ENCODE measurements at regions not wholly inside any gene's neighbourhood (a gene's known extent, or its start where the extent isn't known, plus 50 kb on each side); places are given as distances from the start of the nearest gene placed in this dataset.

GRCh38 chr6:117126213-117126612 lies 139.1 kb upstream of the VGLL2 start:
- Histone ChIP-seq H3K9ac (no peak overlapping the region), H3K4me1 (no peaks in the 10 kb centered on the region), H3K27me3 (no peaks in the 10 kb centered on the region), H4K20me1 (no peaks in the 10 kb centered on the region), H3K27ac (no peak overlapping the region), H3K36me3 (no peaks in the 10 kb centered on the region), H3K4me2 (no peak overlapping the region), H3K9me3 (replicated peaks in 1 of 11) (peaks cover 0 to 10% (median 4%) of the 10 kb centered on the region in 11 experiments; a peak in 4 of 22 replicates), H3K4me3 (no peak overlapping the region)
- no peak for TF ChIP-seq Cebpa-rat (IDR thresholded peaks at IDR 0.05)

DNA sequence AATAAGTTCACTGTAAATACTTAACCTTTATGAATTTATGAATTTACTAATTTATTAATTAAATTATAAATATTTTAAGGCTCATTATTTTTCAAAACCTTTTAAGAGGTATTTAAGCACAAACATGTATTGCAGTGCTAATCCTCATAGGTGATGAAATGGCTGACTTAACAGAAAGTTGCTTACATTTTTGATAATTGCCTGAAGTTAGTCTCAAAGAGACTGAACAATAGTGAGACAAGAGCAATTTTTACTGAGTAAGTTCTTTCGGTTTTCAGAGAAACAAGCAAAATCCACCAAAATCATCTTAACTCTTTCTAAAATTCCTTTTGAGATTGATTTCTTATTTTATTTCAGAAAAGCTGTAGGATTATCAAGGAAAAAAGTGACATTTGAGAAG lies 137.3 kb upstream of the VGLL2 start:
- TF ChIP-seq Cebpa-rat (IDR thresholded peaks at IDR 0.05) = no peak
- Histone ChIP-seq H3K9ac (no peak overlapping the region), H3K27ac (no peak overlapping the region), H4K20me1 (no peaks in the 10 kb centered on the region), H3K36me3 (no peaks in the 10 kb centered on the region), H3K4me2 (no peak overlapping the region), H3K27me3 (no peaks in the 10 kb centered on the region), H3K9me3 (replicated peaks in 1 of 11) (peaks cover 0 to 10% (median 4%) of the 10 kb centered on the region in 11 experiments; a peak in 4 of 22 replicates), H3K4me3 (no peak overlapping the region), H3K4me1 (no peaks in the 10 kb centered on the region)

GRCh38 chr6:117130125-117130524 lies 135.2 kb upstream of the VGLL2 start:
- no peak overlapping the region for H3K4me2 ChIP-seq
- no peaks in the 10 kb centered on the region for H3K36me3 ChIP-seq
- H3K27ac ChIP-seq = no peak overlapping the region
- no peaks in the 10 kb centered on the region for H3K4me1 ChIP-seq
- no peak overlapping the region for H3K4me3 ChIP-seq
- H3K27me3 ChIP-seq = no peaks in the 10 kb centered on the region
- no peaks in the 10 kb centered on the region for H4K20me1 ChIP-seq
- no peak for TF ChIP-seq Cebpa-rat (IDR thresholded peaks at IDR 0.05)
- 0 out of 22 replicates have a peak, but pooled peaks cover 0 to 4% (median 0%) of the 10 kb centered on the region in 11 experiments for H3K9me3 ChIP-seq (replicated peaks in 1 of 11)
- no peak overlapping the region for H3K9ac ChIP-seq

DNA sequence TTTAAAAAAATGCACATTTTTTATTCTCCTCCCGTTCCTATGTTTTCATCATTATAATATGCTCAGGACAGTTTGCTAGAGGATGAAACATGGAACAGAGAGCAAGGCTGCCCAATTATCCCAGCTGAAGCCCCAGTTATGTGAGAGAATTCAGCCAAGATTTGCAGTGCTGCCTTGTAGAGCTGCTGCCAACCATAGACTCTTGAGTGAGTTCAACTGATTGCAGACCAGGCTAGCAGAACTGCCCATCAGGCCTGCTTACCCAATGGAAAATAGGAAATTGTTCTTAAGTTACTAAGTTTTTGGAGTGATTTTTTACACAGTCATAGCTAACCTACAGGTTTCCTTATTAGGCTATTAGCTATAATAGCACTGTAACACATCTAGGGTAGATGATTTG lies 128.7 kb upstream of the VGLL2 start:
- H4K20me1 ChIP-seq = no peaks in the 10 kb centered on the region
- no peaks in the 10 kb centered on the region for H3K9me3 ChIP-seq (replicated peaks in 1 of 11)
- no peak overlapping the region for H3K27ac ChIP-seq
- no peaks in the 10 kb centered on the region for H3K36me3 ChIP-seq
- no peak overlapping the region for H3K4me3 ChIP-seq
- H3K27me3 ChIP-seq = no peaks in the 10 kb centered on the region
- peaks cover 0 to 33% (median 4%) of the 10 kb centered on the region in 10 experiments; a peak in 8 of 20 replicates for H3K4me1 ChIP-seq
- TF ChIP-seq Cebpa-rat (IDR thresholded peaks at IDR 0.05) = no peak
- no peak overlapping the region for H3K4me2 ChIP-seq
- H3K9ac ChIP-seq = no peak overlapping the region

DNA sequence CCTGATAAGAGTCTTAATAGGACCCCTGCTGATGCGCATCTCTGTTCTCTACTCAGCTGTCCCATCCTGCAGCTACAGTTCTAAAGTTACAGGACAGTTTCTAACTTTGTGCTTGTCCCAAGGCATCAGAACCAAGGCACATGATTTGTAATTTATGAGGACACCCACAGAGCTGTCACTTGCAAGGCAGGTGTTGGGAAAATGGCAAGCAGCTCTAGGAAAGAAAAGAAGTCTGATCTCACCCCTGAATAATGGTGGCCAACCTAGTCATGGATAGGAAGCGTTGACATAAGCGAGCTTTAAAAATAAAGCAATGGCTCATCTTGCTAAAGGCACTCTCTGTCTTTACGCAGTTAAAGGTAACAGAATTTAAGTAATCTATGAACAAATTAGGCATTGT lies 127.6 kb upstream of the VGLL2 start:
- H3K9ac ChIP-seq = no peak overlapping the region
- no peaks in the 10 kb centered on the region for H4K20me1 ChIP-seq
- no peaks in the 10 kb centered on the region for H3K27me3 ChIP-seq
- TF ChIP-seq Cebpa-rat (IDR thresholded peaks at IDR 0.05) = no peak
- no peak overlapping the region for H3K4me3 ChIP-seq
- no peak overlapping the region for H3K4me2 ChIP-seq
- H3K36me3 ChIP-seq = no peaks in the 10 kb centered on the region
- no peaks in the 10 kb centered on the region for H3K9me3 ChIP-seq (replicated peaks in 1 of 11)
- no peak overlapping the region for H3K27ac ChIP-seq
- H3K4me1 ChIP-seq = peaks cover 0 to 38% (median 4%) of the 10 kb centered on the region in 10 experiments; a peak in 8 of 20 replicates

DNA sequence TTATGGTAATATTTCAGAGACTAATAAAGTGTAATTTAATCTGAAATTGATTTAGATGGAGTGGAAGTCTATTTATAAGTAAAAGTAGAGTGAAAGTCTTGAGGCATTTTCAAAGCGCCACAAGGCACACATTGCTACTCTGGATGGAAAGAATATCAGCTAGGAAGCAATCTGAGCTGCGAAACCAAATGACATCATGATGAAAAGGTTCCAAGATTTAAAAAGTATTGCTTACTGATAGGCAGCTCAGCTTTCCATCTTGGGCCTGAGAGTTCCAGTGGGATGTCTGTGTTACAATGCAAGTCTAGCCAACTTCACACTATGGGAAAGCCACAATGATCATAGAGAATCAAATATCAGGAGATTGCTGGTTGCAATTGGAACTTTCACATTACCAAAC lies 126.9 kb upstream of the VGLL2 start:
- no peak overlapping the region for H3K4me3 ChIP-seq
- H3K4me2 ChIP-seq = peak overlapping the region in 2 of 11 experiments; percentile 72; a peak in 3 of 22 replicates
- H3K27ac ChIP-seq = no peak overlapping the region
- H3K9ac ChIP-seq = no peak overlapping the region
- H3K9me3 ChIP-seq (replicated peaks in 1 of 11) = no peaks in the 10 kb centered on the region
- H4K20me1 ChIP-seq = no peaks in the 10 kb centered on the region
- peaks cover 0 to 44% (median 4%) of the 10 kb centered on the region in 10 experiments; a peak in 9 of 20 replicates for H3K4me1 ChIP-seq
- TF ChIP-seq Cebpa-rat (IDR thresholded peaks at IDR 0.05) = no peak
- H3K36me3 ChIP-seq = no peaks in the 10 kb centered on the region
- no peaks in the 10 kb centered on the region for H3K27me3 ChIP-seq

DNA sequence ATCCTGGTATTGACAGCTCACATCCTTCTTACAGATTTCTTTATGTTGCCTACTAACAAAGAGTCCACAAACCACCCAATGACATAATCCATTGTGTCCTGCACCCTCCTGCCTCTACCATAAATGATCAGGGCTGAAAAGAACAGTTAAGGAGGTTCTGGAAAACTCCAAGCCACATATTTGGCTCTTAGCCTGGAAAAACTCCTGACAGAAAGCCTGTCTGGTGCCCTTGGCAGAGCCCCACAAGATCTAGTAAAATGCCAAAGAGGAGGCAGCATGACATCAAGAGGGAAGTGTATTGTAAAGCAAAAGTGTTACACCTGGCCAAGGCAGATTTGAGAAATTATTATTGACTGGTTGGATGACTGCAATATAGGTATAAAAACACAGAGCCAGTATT lies 126.4 kb upstream of the VGLL2 start:
- Histone ChIP-seq H3K4me1 (peaks cover 0 to 48% (median 4%) of the 10 kb centered on the region in 10 experiments; a peak in 9 of 20 replicates), H3K4me2 (peak overlapping the region in 4 of 11 experiments; percentile 30 to 72 (median 66); a peak in 8 of 22 replicates), H3K36me3 (no peaks in the 10 kb centered on the region), H3K9me3 (replicated peaks in 1 of 11) (no peaks in the 10 kb centered on the region), H3K9ac (no peak overlapping the region), H3K27me3 (no peaks in the 10 kb centered on the region), H3K27ac (no peak overlapping the region), H3K4me3 (no peak overlapping the region), H4K20me1 (no peaks in the 10 kb centered on the region)
- no peak for TF ChIP-seq Cebpa-rat (IDR thresholded peaks at IDR 0.05)

- no peak for TF ChIP-seq Cebpa-rat (IDR thresholded peaks at IDR 0.05)
- H3K27ac ChIP-seq = no peak overlapping the region
- peaks cover 0 to 66% (median 8%) of the 10 kb centered on the region in 10 experiments; a peak in 9 of 20 replicates for H3K4me1 ChIP-seq
These were observed 123.2 kb upstream of the VGLL2 start for GRCh38 chr6:117142142-117142541.

GRCh38 chr6:117142995-117143394 lies 122.4 kb upstream of the VGLL2 start:
- H3K4me3 ChIP-seq = no peak overlapping the region
- H3K27me3 ChIP-seq = no peaks in the 10 kb centered on the region
- no peak overlapping the region for H3K9ac ChIP-seq
- peak overlapping the region in 3 of 11 experiments; percentile 8 to 23 (median 10); a peak in 3 of 22 replicates for H3K4me2 ChIP-seq
- no peaks in the 10 kb centered on the region for H3K36me3 ChIP-seq
- H4K20me1 ChIP-seq = no peaks in the 10 kb centered on the region
- H3K27ac ChIP-seq = peak overlapping the region in 1 of 11 experiments; percentile 21; a peak in 1 of 22 replicates
- peaks cover 0 to 66% (median 8%) of the 10 kb centered on the region in 10 experiments; a peak in 9 of 20 replicates for H3K4me1 ChIP-seq
- no peak for TF ChIP-seq Cebpa-rat (IDR thresholded peaks at IDR 0.05)
- H3K9me3 ChIP-seq (replicated peaks in 1 of 11) = peaks cover 14 to 23% (median 18%) of the 10 kb centered on the region in 11 experiments

More at GRCh38 chr6:117142142-117142541, 123.2 kb upstream of the VGLL2 start:
- H4K20me1 ChIP-seq = no peaks in the 10 kb centered on the region
- H3K4me3 ChIP-seq = no peak overlapping the region
- H3K27me3 ChIP-seq = no peaks in the 10 kb centered on the region
- H3K9me3 ChIP-seq (replicated peaks in 1 of 11) = peaks cover 14 to 23% (median 18%) of the 10 kb centered on the region in 11 experiments
- no peaks in the 10 kb centered on the region for H3K36me3 ChIP-seq
- peak overlapping the region in 2 of 11 experiments; percentile 11 to 49; a peak in 3 of 22 replicates for H3K4me2 ChIP-seq
- no peak overlapping the region for H3K9ac ChIP-seq

DNA sequence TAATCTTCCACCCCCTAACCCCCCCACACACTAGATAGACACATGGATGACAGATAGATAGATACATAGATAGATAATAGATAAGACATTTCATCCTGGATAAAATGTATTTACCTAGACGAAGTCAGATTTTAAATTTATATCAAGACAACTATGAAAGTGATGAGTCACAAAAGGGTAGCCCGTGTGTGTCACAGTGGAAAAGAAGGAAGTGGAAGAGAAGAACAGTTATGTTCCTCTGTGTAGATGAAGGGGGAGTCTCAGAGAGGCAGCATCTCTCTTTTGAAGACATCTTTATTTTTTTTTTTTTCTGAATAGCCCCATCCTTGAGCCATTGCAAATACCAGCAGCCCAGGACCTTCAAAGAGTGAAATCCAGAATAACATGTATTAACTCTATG lies 121.7 kb upstream of the VGLL2 start:
- no peaks in the 10 kb centered on the region for H3K36me3 ChIP-seq
- H3K27ac ChIP-seq = peak overlapping the region in 1 of 11 experiments; percentile 21; a peak in 1 of 22 replicates

More for the DNA sequence above, 121.7 kb upstream of the VGLL2 start:
- Histone ChIP-seq H3K4me2 (peak overlapping the region in 3 of 11 experiments; percentile 19 to 34 (median 30); a peak in 4 of 22 replicates), H3K9me3 (replicated peaks in 1 of 11) (peaks cover 14 to 23% (median 18%) of the 10 kb centered on the region in 11 experiments), H3K4me1 (peaks cover 0 to 64% (median 8%) of the 10 kb centered on the region in 10 experiments; a peak in 9 of 20 replicates), H3K27me3 (no peaks in the 10 kb centered on the region), H4K20me1 (no peaks in the 10 kb centered on the region), H3K4me3 (no peak overlapping the region), H3K9ac (no peak overlapping the region)
- TF ChIP-seq Cebpa-rat (IDR thresholded peaks at IDR 0.05) = no peak
